H9 (cell line): ENCODE measurements at regions not wholly inside any gene's neighbourhood (a gene's known extent, or its start where the extent isn't known, plus 50 kb on each side); places are given as distances from the start of the nearest gene placed in this dataset.

Experiments used
- DNase-seq: peaks from one replicate; pipeline ENCODE4 v3.0.0-alpha.2; 2017
- H2AFZ ChIP-seq: one replicate; pipeline ENCODE4 v1.6.1; 2013; ENCODE audit warnings: mild to moderate bottlenecking, low read length, control low read depth, moderate library complexity
- H2AK5ac ChIP-seq: 2 replicates; pipeline ENCODE4 v1.6.1; 2013; ENCODE audit warnings: low read length, control low read depth, mixed read lengths; ENCODE audit not compliant: insufficient read length
- H2BK120ac ChIP-seq: one replicate; pipeline ENCODE4 v1.6.1; 2013; ENCODE audit warnings: low read depth, mild to moderate bottlenecking, low read length, control low read depth, inconsistent platforms; ENCODE audit not compliant: poor library complexity, severe bottlenecking
- H2BK12ac ChIP-seq: 2 replicates; pipeline ENCODE4 v1.6.1; 2013; ENCODE audit warnings: low read length, control low read depth, mixed read lengths, low read depth; ENCODE audit not compliant: insufficient read length
- H2BK15ac ChIP-seq: 2 replicates; pipeline ENCODE4 v1.6.1; 2013; ENCODE audit warnings: low read depth, low read length, control low read depth
- H2BK20ac ChIP-seq: one replicate; pipeline ENCODE4 v1.6.1; 2013; ENCODE audit warnings: low read depth, mild to moderate bottlenecking, low read length, control low read depth, inconsistent platforms; ENCODE audit not compliant: poor library complexity, severe bottlenecking
- H2BK5ac ChIP-seq: 2 replicates; pipeline ENCODE4 v1.6.1; 2013; ENCODE audit warnings: low read length, control low read depth, mixed read lengths; ENCODE audit not compliant: insufficient read length
- H3K14ac ChIP-seq: 2 replicates; pipeline ENCODE4 v1.6.1; 2013; ENCODE audit warnings: low read length, control low read depth; ENCODE audit not compliant: insufficient read depth
- H3K18ac ChIP-seq: 2 replicates; pipeline ENCODE4 v1.6.1; 2013; ENCODE audit warnings: low read depth, mild to moderate bottlenecking, mixed read lengths, low read length, control low read depth; ENCODE audit not compliant: insufficient read length
- H3K23ac ChIP-seq: 2 replicates; pipeline ENCODE4 v1.6.1; 2013; ENCODE audit warnings: low read length, control low read depth, mixed read lengths, low read depth; ENCODE audit not compliant: insufficient read length
- H3K23me2 ChIP-seq: 2 replicates; pipeline ENCODE4 v1.6.1; 2013; ENCODE audit warnings: low read depth, mild to moderate bottlenecking, mixed read lengths, low read length, control low read depth; ENCODE audit not compliant: insufficient read length, poor library complexity, severe bottlenecking
- H3K27ac ChIP-seq: 2 replicates; pipeline ENCODE4 v1.5.1; 2013; ENCODE audit warnings: low read length, control low read depth, mixed read lengths, low read depth; ENCODE audit not compliant: insufficient read length
- H3K27me3 ChIP-seq: 2 replicates; pipeline ENCODE4 v1.6.1; 2013; ENCODE audit warnings: low read length, control low read depth, inconsistent platforms; ENCODE audit not compliant: insufficient read depth
- H3K4ac ChIP-seq: 2 replicates; pipeline ENCODE4 v1.6.1; 2013; ENCODE audit warnings: low read depth, mild to moderate bottlenecking, control low read depth, inconsistent platforms, low read length, moderate library complexity
- H3K4me1 ChIP-seq: 2 replicates; pipeline ENCODE4 v1.6.1; 2013; ENCODE audit warnings: low read length, control low read depth, inconsistent platforms; ENCODE audit not compliant: insufficient read depth
- H3K4me2 ChIP-seq: 2 replicates; pipeline ENCODE4 v1.6.1; 2013; ENCODE audit warnings: low read length, control low read depth, mixed read lengths; ENCODE audit not compliant: insufficient read length, insufficient read depth
- H3K56ac ChIP-seq: 2 replicates; pipeline ENCODE4 v1.6.1; 2013; ENCODE audit warnings: low read depth, mild to moderate bottlenecking, mixed read lengths, low read length, control low read depth; ENCODE audit not compliant: insufficient read length
- H3K79me1 ChIP-seq: 2 replicates; pipeline ENCODE4 v1.6.1; 2013; ENCODE audit warnings: low read depth, mild to moderate bottlenecking, moderate library complexity, low read length, control low read depth, inconsistent platforms; ENCODE audit not compliant: insufficient read depth, poor library complexity, severe bottlenecking
- H3K79me2 ChIP-seq: 2 replicates; pipeline ENCODE4 v1.6.1; 2013; ENCODE audit warnings: low read length, control low read depth, inconsistent platforms; ENCODE audit not compliant: insufficient read depth
- H3K9ac ChIP-seq: 2 replicates; pipeline ENCODE4 v1.6.1; 2013; ENCODE audit warnings: low read length, control low read depth, mixed read lengths; ENCODE audit not compliant: insufficient read length; ENCODE audit errors: extremely low read depth
- H3K9me3 ChIP-seq: one replicate; pipeline ENCODE4 v1.6.1; 2013; ENCODE audit warnings: low read depth, low read length, inconsistent platforms; ENCODE audit not compliant: control insufficient read depth
- H3T11ph ChIP-seq: one replicate; pipeline ENCODE4 v1.6.1; 2013; ENCODE audit warnings: mild to moderate bottlenecking, low read length, control low read depth, inconsistent platforms
- H4K20me1 ChIP-seq: one replicate; pipeline ENCODE4 v1.6.1; 2013; ENCODE audit not compliant: control insufficient read depth, insufficient read length, insufficient read depth
- H4K5ac ChIP-seq: 2 replicates; pipeline ENCODE4 v1.6.1; 2013; ENCODE audit warnings: low read depth, mild to moderate bottlenecking, mixed read lengths, low read length, control low read depth; ENCODE audit not compliant: insufficient read length
- H4K8ac ChIP-seq: replicated peaks from 2 replicates; pipeline ENCODE4 v1.6.1; 2013; ENCODE audit warnings: low read length, control low read depth, mixed read lengths, low read depth; ENCODE audit not compliant: insufficient read length
- H4K91ac ChIP-seq: 2 replicates; pipeline ENCODE4 v1.6.1; 2013; ENCODE audit warnings: low read depth, mild to moderate bottlenecking, moderate library complexity, mixed read lengths, low read length, control low read depth; ENCODE audit not compliant: insufficient read length
- H3K27ac Mint-ChIP-seq, 3 experiments: 2 replicates in 2 of 3; 3 replicates in 1 of 3; pipeline ENCODE4 v1.8.0; 2020 to 2021; ENCODE audit warnings: mixed read lengths in 3 of 3, mild to moderate bottlenecking in 1 of 3, moderate library complexity in 1 of 3
- H3K27me3 Mint-ChIP-seq: 2 replicates; pipeline ENCODE4 v1.8.0; 2021; ENCODE audit warnings: low read depth, mild to moderate bottlenecking, moderate library complexity, mixed read lengths
- H3K36me3 Mint-ChIP-seq, 3 experiments: 2 replicates in 2 of 3; 3 replicates in 1 of 3; pipeline ENCODE4 v1.8.0; 2020 to 2021; ENCODE audit warnings: low read depth in 3 of 3, mixed read lengths in 3 of 3; ENCODE audit not compliant: insufficient read depth in 1 of 3
- H3K4me1 Mint-ChIP-seq, 2 experiments: 2 replicates each; pipeline ENCODE4 v1.8.0; 2020; ENCODE audit warnings: mixed read lengths in 2 of 2
- H3K4me3 Mint-ChIP-seq, 2 experiments: 2 replicates in 1 of 2; 3 replicates in 1 of 2; pipeline ENCODE4 v1.8.0; 2020 to 2021; ENCODE audit warnings: mild to moderate bottlenecking in 2 of 2, mixed read lengths in 2 of 2, moderate library complexity in 1 of 2
- H3K9me3 Mint-ChIP-seq, 2 experiments: 2 replicates in 1 of 2; 3 replicates in 1 of 2; pipeline ENCODE4 v1.8.0; 2020; ENCODE audit warnings: mild to moderate bottlenecking in 2 of 2, mixed read lengths in 2 of 2, moderate library complexity in 1 of 2
- CTCF ChIP-seq: fragments of 200-600 bp; sonication (generic); conservative IDR thresholded peaks from 3 replicates; pipeline ENCODE4 v1.8.0; 2021; ENCODE audit warnings: antibody characterized with exemption, mild to moderate bottlenecking
- WGBS: extraction: QIAGEN DNeasy Blood & Tissue Kit; methylation state at CpG from one replicate; pipeline ENCODE4 v1.1.7; 2013; ENCODE audit warnings: missing lambda C conversion rate, low lambda C conversion rate, mixed read lengths; ENCODE audit not compliant: insufficient read length; ENCODE audit errors: extremely low coverage; 5-methylcytosine and 5-hydroxymethylcytosine counted together

- TF ChIP-seq CTCF: no peak
- Histone ChIP-seq H4K91ac (no peak overlapping the region), H2BK5ac (no peak overlapping the region), H2AFZ (no peak overlapping the region), H3K23me2 (no peaks in the 10 kb centered on the region), H2BK120ac (no peak overlapping the region), H3K9ac (no peak overlapping the region), H3K4me2 (no peak overlapping the region), H3K9me3 (no peaks in the 10 kb centered on the region), H4K20me1 (no peaks in the 10 kb centered on the region), H2BK12ac (no peak overlapping the region), H3K79me2 (no peaks in the 10 kb centered on the region), H4K8ac (no peak overlapping the region), H3K79me1 (no peaks in the 10 kb centered on the region), H4K5ac (no peak overlapping the region), H3K56ac (no peak overlapping the region), H2AK5ac (no peak overlapping the region), H3K4me1 (no peaks in the 10 kb centered on the region), H3K23ac (no peak overlapping the region), H3K18ac (no peak overlapping the region), H3K14ac (no peak overlapping the region), H3K4ac (no peak overlapping the region), H3T11ph (no peak overlapping the region), H2BK15ac (no peak overlapping the region), H3K27me3 (no peaks in the 10 kb centered on the region), H2BK20ac (no peak overlapping the region), H3K27ac (no peak overlapping the region)
- Mint-ChIP-seq H3K36me3 (no peaks in the 10 kb centered on the region), H3K27me3 (no peaks in the 10 kb centered on the region), H3K27ac (no peak overlapping the region), H3K4me1 (peaks cover 8 to 9% of the 10 kb centered on the region in 2 experiments), H3K4me3 (no peak overlapping the region), H3K9me3 (no peaks in the 10 kb centered on the region)
- no CpG with 5 or more reads among the region's 1 CpG for WGBS
- no peak for DNase-seq
Observed at GRCh38 chr2:58609326-58609725, 368.2 kb upstream of the FANCL start.
